Nephron (organoid): ENCODE measurements at regions not wholly inside any gene's neighbourhood (a gene's known extent, or its start where the extent isn't known, plus 50 kb on each side); places are given as distances from the start of the nearest gene placed in this dataset.
A peak's percentile ranks its signal among the peaks of the same experiment; 100 is the strongest.

ENCODE experiments used
- H3K27ac Mint-ChIP-seq, 3 experiments: 2 replicates each; pipeline ENCODE4 v1.8.0; 2020; ENCODE audit warnings: mixed read lengths in 3 of 3, mild to moderate bottlenecking in 2 of 3, moderate library complexity in 1 of 3
- H3K27me3 Mint-ChIP-seq: 2 replicates; pipeline ENCODE4 v1.8.0; 2021; ENCODE audit warnings: low read depth, mild to moderate bottlenecking, moderate library complexity, mixed read lengths
- H3K36me3 Mint-ChIP-seq: 2 replicates; pipeline ENCODE4 v1.8.0; 2020; ENCODE audit warnings: low read depth, mixed read lengths
- H3K4me1 Mint-ChIP-seq: 2 replicates; pipeline ENCODE4 v1.8.0; 2020; ENCODE audit warnings: mixed read lengths
- H3K4me3 Mint-ChIP-seq, 3 experiments: 2 replicates each; pipeline ENCODE4 v1.8.0; 2020; ENCODE audit warnings: mild to moderate bottlenecking in 3 of 3, mixed read lengths in 3 of 3, moderate library complexity in 2 of 3
- H3K9me3 Mint-ChIP-seq: 2 replicates; pipeline ENCODE4 v1.8.0; 2020; ENCODE audit warnings: mixed read lengths
- TF ChIP-seq, protein P1 (sequence below), 3 experiments: fragments of 200-600 bp; sonication (generic); IDR thresholded peaks; one replicate each; pipeline ENCODE4 v1.5.0; 2021; ENCODE audit warnings: antibody characterized with exemption in 3 of 3; ENCODE audit not compliant: unreplicated experiment in 3 of 3

DNA sequence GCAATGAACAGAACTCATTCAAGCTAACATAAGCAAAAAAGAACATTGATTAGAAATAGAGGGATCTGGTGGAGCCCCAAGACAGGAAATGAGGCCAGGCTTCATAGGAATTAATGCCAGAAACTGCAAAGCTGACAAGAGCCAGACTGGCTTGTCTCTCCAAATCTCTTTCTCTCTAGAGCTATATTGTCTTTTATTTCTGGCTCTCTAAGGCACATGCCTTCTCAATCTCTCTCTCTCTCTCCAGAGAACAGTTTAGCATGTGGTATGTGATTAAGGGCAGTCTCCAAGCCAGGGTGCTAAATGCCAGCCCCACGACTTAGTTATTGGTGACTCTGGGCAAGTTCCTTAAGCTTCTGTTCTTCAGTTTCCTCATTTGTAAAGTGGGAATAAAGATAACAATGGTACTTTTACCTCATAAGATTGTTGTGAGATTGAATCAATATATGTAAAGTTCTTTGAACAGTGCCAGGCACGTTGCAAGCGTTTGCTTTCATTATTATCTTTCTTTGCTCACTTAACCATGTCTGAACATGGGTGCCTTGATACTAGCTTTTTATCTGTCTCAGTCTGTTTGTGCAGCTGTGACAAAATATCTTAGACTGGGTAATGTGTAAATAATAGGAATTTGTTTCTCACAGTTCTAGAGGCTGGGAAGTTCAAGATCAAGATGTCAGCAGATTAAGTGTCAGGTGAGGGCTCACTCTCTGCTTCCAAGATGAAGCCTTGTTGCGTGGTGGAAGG, 123.2 kb downstream of the BDH1 start:
- Mint-ChIP-seq H3K27ac (peak overlapping the region; percentile 95 to 99 (median 99)), H3K4me1 (peaks cover 52% of the 10 kb centered on the region), H3K9me3 (peaks cover 6% of the 10 kb centered on the region), H3K27me3 (peaks cover 5% of the 10 kb centered on the region), H3K4me3 (peak overlapping the region in 1 of 3 experiments; percentile 37), H3K36me3 (no peaks in the 10 kb centered on the region)
- TF ChIP-seq, protein P1, sequence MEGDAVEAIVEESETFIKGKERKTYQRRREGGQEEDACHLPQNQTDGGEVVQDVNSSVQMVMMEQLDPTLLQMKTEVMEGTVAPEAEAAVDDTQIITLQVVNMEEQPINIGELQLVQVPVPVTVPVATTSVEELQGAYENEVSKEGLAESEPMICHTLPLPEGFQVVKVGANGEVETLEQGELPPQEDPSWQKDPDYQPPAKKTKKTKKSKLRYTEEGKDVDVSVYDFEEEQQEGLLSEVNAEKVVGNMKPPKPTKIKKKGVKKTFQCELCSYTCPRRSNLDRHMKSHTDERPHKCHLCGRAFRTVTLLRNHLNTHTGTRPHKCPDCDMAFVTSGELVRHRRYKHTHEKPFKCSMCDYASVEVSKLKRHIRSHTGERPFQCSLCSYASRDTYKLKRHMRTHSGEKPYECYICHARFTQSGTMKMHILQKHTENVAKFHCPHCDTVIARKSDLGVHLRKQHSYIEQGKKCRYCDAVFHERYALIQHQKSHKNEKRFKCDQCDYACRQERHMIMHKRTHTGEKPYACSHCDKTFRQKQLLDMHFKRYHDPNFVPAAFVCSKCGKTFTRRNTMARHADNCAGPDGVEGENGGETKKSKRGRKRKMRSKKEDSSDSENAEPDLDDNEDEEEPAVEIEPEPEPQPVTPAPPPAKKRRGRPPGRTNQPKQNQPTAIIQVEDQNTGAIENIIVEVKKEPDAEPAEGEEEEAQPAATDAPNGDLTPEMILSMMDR (IDR thresholded peaks at IDR 0.05; ENCODE audit: unreplicated experiment in 3 of 3), result no peak

DNA sequence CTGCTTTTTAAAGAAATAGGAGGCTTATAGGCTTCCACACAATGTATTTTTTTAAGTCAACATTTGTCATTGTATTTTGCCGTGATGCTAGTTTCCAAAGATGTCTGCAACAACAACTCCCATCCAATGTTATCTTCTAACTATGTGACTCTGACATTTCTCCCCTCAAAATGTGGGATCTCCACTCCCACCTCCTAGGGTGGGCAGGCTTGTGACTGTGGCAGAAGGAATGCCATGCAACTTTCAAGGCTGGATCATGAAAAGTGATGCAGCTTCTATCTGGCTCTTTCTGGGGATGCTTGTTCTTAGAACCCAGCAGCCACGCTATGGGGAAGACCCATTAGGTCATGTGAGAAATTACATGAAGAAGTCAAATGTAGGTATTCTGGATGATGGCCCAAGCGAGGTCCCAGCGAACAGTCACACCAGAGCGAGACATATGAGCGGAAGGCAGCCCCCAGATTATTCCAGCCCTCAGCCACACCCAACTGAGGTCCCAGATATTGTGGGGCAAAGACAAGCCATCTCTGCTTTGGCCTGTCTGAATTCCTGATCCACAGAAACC, 124.3 kb downstream of the BDH1 start:
- Mint-ChIP-seq H3K4me1 (peaks cover 62% of the 10 kb centered on the region), H3K36me3 (no peaks in the 10 kb centered on the region), H3K27me3 (peaks cover 7% of the 10 kb centered on the region), H3K27ac (peak overlapping the region; percentile 95 to 99 (median 99)), H3K9me3 (peaks cover 6% of the 10 kb centered on the region), H3K4me3 (no peak overlapping the region)
- TF ChIP-seq, protein P1 (IDR thresholded peaks at IDR 0.05; ENCODE audit: unreplicated experiment in 3 of 3), result no peak

DNA sequence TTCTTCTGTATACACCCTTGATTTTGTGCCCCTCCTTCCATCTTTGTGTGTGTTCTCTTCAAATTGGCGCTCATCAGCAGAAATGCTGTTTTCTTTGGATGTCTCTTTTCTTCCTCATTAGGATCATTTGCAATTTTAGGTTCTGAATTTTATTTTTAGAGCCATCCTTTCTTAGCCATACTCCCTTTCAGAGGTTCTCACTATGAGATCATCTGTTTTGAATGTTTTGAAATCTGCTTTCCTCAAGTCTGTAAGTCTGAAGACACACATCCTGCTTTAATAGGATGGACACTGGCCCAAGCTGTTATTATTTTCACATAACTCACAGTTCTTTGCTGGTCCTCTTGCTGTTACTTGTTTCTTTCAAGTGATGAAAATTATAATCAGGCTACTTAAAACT, 124.8 kb downstream of the BDH1 start:
- TF ChIP-seq, protein P1 (IDR thresholded peaks at IDR 0.05; ENCODE audit: unreplicated experiment in 3 of 3), result no peak
- Mint-ChIP-seq H3K27ac (peak overlapping the region; percentile 95 to 99 (median 99)), H3K27me3 (peaks cover 12% of the 10 kb centered on the region), H3K9me3 (peaks cover 6% of the 10 kb centered on the region), H3K4me3 (peak overlapping the region in 2 of 3 experiments; percentile 38 to 40), H3K4me1 (peaks cover 67% of the 10 kb centered on the region), H3K36me3 (no peaks in the 10 kb centered on the region)

DNA sequence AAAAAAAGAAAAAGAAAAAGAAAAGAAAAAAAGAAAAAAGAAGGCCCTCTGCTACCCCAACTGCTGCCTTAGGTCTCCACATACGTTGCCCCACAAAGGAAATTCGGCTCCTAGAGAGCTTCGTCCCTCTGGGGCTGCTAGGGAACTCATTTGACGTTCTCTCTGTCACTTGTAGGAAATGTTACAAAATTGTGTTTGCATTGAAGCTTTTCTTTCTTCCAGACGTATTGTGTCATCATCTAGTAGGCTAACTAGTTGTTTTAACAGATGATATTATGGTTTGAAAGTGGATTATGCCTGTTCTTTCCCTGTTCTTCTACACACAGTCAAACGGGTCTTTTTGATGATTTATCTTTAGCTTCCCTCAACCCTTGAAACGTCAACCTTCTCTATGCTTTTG, 125.3 kb downstream of the BDH1 start:
- H3K36me3 Mint-ChIP-seq, result no peaks in the 10 kb centered on the region
- H3K27me3 Mint-ChIP-seq, result peaks cover 15% of the 10 kb centered on the region
- peak overlapping the region in 2 of 3 experiments; percentile 38 to 40 for H3K4me3 Mint-ChIP-seq
- H3K9me3 Mint-ChIP-seq, result peaks cover 6% of the 10 kb centered on the region
- peaks cover 72% of the 10 kb centered on the region for H3K4me1 Mint-ChIP-seq
- TF ChIP-seq, protein P1 (IDR thresholded peaks at IDR 0.05; ENCODE audit: unreplicated experiment in 3 of 3), result no peak
- peak overlapping the region; percentile 95 to 99 (median 99) for H3K27ac Mint-ChIP-seq

DNA sequence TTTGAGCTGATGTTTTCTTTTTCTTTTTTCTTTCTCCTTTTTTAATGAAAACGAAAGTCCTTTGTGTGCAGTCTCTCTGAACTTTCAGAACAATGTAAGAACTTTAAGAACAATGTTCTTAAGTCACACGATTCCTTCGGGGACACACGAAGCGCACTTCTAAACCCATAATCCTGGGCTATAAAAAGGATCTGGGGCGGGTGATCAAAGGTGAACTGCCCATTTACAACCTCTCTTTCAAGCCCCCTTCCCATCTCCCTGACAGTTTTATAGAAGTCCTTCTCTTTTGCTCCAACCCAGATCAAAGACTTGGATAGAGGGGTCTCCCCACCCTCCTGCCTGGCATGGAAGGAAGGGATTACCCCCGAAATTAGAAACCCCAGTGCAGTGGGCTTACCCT, 126.8 kb downstream of the BDH1 start:
- Mint-ChIP-seq H3K4me1 (peaks cover 81% of the 10 kb centered on the region), H3K27ac (peak overlapping the region; percentile 95 to 99 (median 97)), H3K36me3 (no peaks in the 10 kb centered on the region), H3K9me3 (peaks cover 3% of the 10 kb centered on the region), H3K4me3 (peak overlapping the region; percentile 24 to 49 (median 31)), H3K27me3 (peaks cover 20% of the 10 kb centered on the region)
- TF ChIP-seq, protein P1 (IDR thresholded peaks at IDR 0.05; ENCODE audit: unreplicated experiment in 3 of 3), result no peak
